Thoracic aorta (tissue), 2 donors: ENCODE measurements at regions not wholly inside any gene's neighbourhood (a gene's known extent, or its start where the extent isn't known, plus 50 kb on each side); places are given as distances from the start of the nearest gene placed in this dataset.

ENCODE experiments used
- ATAC-seq: fragments of 150-250 bp; one replicate; pipeline ENCODE4 v1.8.0; 2017; ENCODE audit warnings: low read depth; ENCODE audit not compliant: insufficient number of reproducible peaks, low FRiP score
- DNase-seq: peaks from one replicate; pipeline ENCODE4 v3.0.0-alpha.2; 2020; ENCODE audit warnings: low spot score
- H3K27ac ChIP-seq, 2 donors: fragments of 200-600 bp; sonication (generic); 1 replicate in 1 of 2; 2 replicates in 1 of 2; pipeline ENCODE4 v1.5.1; 2016; ENCODE audit warnings: mild to moderate bottlenecking in 2 of 2, moderate library complexity in 2 of 2
- H3K27me3 ChIP-seq: fragments of 200-600 bp; sonication (generic); replicated peaks from 2 replicates; pipeline ENCODE4 v1.6.0; 2016; ENCODE audit warnings: mild to moderate bottlenecking; ENCODE audit not compliant: insufficient read depth
- H3K36me3 ChIP-seq: fragments of 200-600 bp; sonication (generic); one replicate; pipeline ENCODE4 v1.5.1; 2016
- H3K4me1 ChIP-seq, 2 donors: fragments of 200-600 bp; sonication (generic); 1 replicate in 1 of 2; 2 replicates in 1 of 2; pipeline versions ENCODE4 v1.5.1 to v1.6.0; 2016; ENCODE audit warnings: low read depth in 2 of 2, mild to moderate bottlenecking in 1 of 2; ENCODE audit not compliant: control insufficient read depth in 1 of 2
- H3K4me3 ChIP-seq: fragments of 200-600 bp; sonication (generic); 2 replicates; pipeline ENCODE4 v1.5.1; 2016; ENCODE audit warnings: mild to moderate bottlenecking
- H3K9me3 ChIP-seq: fragments of 200-600 bp; sonication (generic); 2 replicates; pipeline ENCODE4 v1.5.1; 2016
- CTCF ChIP-seq: fragments of 200-600 bp; sonication (generic); IDR thresholded peaks from one replicate; pipeline ENCODE4 v1.5.1; 2019; ENCODE audit warnings: antibody characterized with exemption

GRCh38 chr13:47523771-47524170 lies 477.3 kb downstream of the SUCLA2 start:
- ATAC-seq = no peak
- Histone ChIP-seq H3K27ac (no peak overlapping the region), H3K4me1 (no peaks in the 10 kb centered on the region), H3K9me3 (no peaks in the 10 kb centered on the region), H3K4me3 (no peak overlapping the region), H3K36me3 (no peaks in the 10 kb centered on the region), H3K27me3 (no peaks in the 10 kb centered on the region)
- no peak for DNase-seq
- no peak for TF ChIP-seq CTCF

GRCh38 chr13:47521890-47522487 lies 479.1 kb downstream of the SUCLA2 start:
- no peaks in the 10 kb centered on the region for H3K27me3 ChIP-seq
- no peaks in the 10 kb centered on the region for H3K4me1 ChIP-seq
- H3K4me3 ChIP-seq = no peak overlapping the region
- DNase-seq (no peak), ATAC-seq (no peak)
- no peaks in the 10 kb centered on the region for H3K9me3 ChIP-seq
- TF ChIP-seq CTCF = no peak
- H3K36me3 ChIP-seq = no peaks in the 10 kb centered on the region
- H3K27ac ChIP-seq = no peak overlapping the region

GRCh38 chr13:47519626-47520025 lies 481.4 kb downstream of the SUCLA2 start:
- TF ChIP-seq CTCF = no peak
- ATAC-seq = no peak
- no peak for DNase-seq
- Histone ChIP-seq H3K4me1 (no peaks in the 10 kb centered on the region), H3K4me3 (no peak overlapping the region), H3K9me3 (peaks cover 4% of the 10 kb centered on the region), H3K27ac (no peak overlapping the region), H3K36me3 (no peaks in the 10 kb centered on the region), H3K27me3 (no peaks in the 10 kb centered on the region)

GRCh38 chr13:47518530-47518929 lies 482.5 kb downstream of the SUCLA2 start:
- Histone ChIP-seq H3K27ac (no peak overlapping the region), H3K27me3 (no peaks in the 10 kb centered on the region), H3K9me3 (peaks cover 4% of the 10 kb centered on the region), H3K36me3 (no peaks in the 10 kb centered on the region), H3K4me1 (no peaks in the 10 kb centered on the region), H3K4me3 (no peak overlapping the region)
- DNase-seq = no peak
- no peak for ATAC-seq
- no peak for TF ChIP-seq CTCF

- Histone ChIP-seq H3K27ac (no peak overlapping the region), H3K4me3 (no peak overlapping the region), H3K27me3 (no peaks in the 10 kb centered on the region), H3K9me3 (peaks cover 4% of the 10 kb centered on the region), H3K4me1 (no peaks in the 10 kb centered on the region), H3K36me3 (no peaks in the 10 kb centered on the region)
- no peak for DNase-seq
- no peak for ATAC-seq
- TF ChIP-seq CTCF = no peak
Observed at GRCh38 chr13:47511647-47512046, 489.4 kb downstream of the SUCLA2 start.
